HG03159 (cell line): ENCODE measurements at regions not wholly inside any gene's neighbourhood (a gene's known extent, or its start where the extent isn't known, plus 50 kb on each side); places are given as distances from the start of the nearest gene placed in this dataset.
"Not testable (repeated sequence)": the region's sequence is repeated elsewhere in the genome, so short reads cannot be mapped to it uniquely, and the experiment has no call there.

ENCODE experiments used
- ATAC-seq: cut with Tn5 transposase; IDR thresholded peaks from one replicate; pipeline ENCODE4 v1.9.1; 2021; ENCODE audit warnings: mild to moderate bottlenecking, moderate library complexity; ENCODE audit not compliant: unreplicated experiment

GRCh38 chr6:15906420-15907016 is 222.4 kb upstream of the MYLIP start:
- ATAC-seq = no peak

- no peak for ATAC-seq
Measured at GRCh38 chr6:15905488-15906419, 223.1 kb upstream of the MYLIP start.

- ATAC-seq = no peak
Measured at GRCh38 chr6:15904651-15905376, 224.1 kb upstream of the MYLIP start.

GRCh38 chr6:15901141-15902115 is 227.5 kb upstream of the MYLIP start:
- peak; percentile 88 for ATAC-seq

- ATAC-seq = no peak
Measured at GRCh38 chr6:15898693-15899092, 230.2 kb upstream of the MYLIP start.

- ATAC-seq = no peak
Measured at GRCh38 chr6:15897063-15897876, 231.6 kb upstream of the MYLIP start.

GRCh38 chr6:15894973-15895725 is 232.3 kb upstream of the DTNBP1 start:
- ATAC-seq = no peak

- no peak for ATAC-seq
Measured at GRCh38 chr6:15893556-15894253, 230.9 kb upstream of the DTNBP1 start.

- ATAC-seq = no peak
Measured at GRCh38 chr6:15892369-15892768, 229.5 kb upstream of the DTNBP1 start.

- ATAC-seq = no peak
Measured at GRCh38 chr6:15888798-15889772, 226.3 kb upstream of the DTNBP1 start.

GRCh38 chr6:15887491-15888461 is 224.9 kb upstream of the DTNBP1 start:
- ATAC-seq = no peak

GRCh38 chr6:15885624-15886023 is 222.8 kb upstream of the DTNBP1 start:
- ATAC-seq = no peak

- not testable (repeated sequence) for ATAC-seq
Measured at GRCh38 chr6:15883593-15883992, 220.8 kb upstream of the DTNBP1 start.

- ATAC-seq = no peak
Measured at GRCh38 chr6:15882915-15883314, 220.1 kb upstream of the DTNBP1 start.

- no peak for ATAC-seq
Measured at GRCh38 chr6:15882345-15882744, 219.5 kb upstream of the DTNBP1 start.

GRCh38 chr6:15881150-15881549 is 218.3 kb upstream of the DTNBP1 start:
- ATAC-seq = no peak
